Nephron (organoid): ENCODE measurements at regions not wholly inside any gene's neighbourhood (a gene's known extent, or its start where the extent isn't known, plus 50 kb on each side); places are given as distances from the start of the nearest gene placed in this dataset.

Experiments
- H3K27ac Mint-ChIP-seq, 3 experiments: 2 replicates each; pipeline ENCODE4 v1.8.0; 2020; ENCODE audit warnings: mixed read lengths in 3 of 3, mild to moderate bottlenecking in 2 of 3, moderate library complexity in 1 of 3
- H3K27me3 Mint-ChIP-seq: 2 replicates; pipeline ENCODE4 v1.8.0; 2021; ENCODE audit warnings: low read depth, mild to moderate bottlenecking, moderate library complexity, mixed read lengths
- H3K36me3 Mint-ChIP-seq: 2 replicates; pipeline ENCODE4 v1.8.0; 2020; ENCODE audit warnings: low read depth, mixed read lengths
- H3K4me1 Mint-ChIP-seq: 2 replicates; pipeline ENCODE4 v1.8.0; 2020; ENCODE audit warnings: mixed read lengths
- H3K4me3 Mint-ChIP-seq, 3 experiments: 2 replicates each; pipeline ENCODE4 v1.8.0; 2020; ENCODE audit warnings: mild to moderate bottlenecking in 3 of 3, mixed read lengths in 3 of 3, moderate library complexity in 2 of 3
- H3K9me3 Mint-ChIP-seq: 2 replicates; pipeline ENCODE4 v1.8.0; 2020; ENCODE audit warnings: mixed read lengths
- TF ChIP-seq, protein P1 (sequence below), 3 experiments: fragments of 200-600 bp; sonication (generic); IDR thresholded peaks; one replicate each; pipeline ENCODE4 v1.5.0; 2021; ENCODE audit warnings: antibody characterized with exemption in 3 of 3; ENCODE audit not compliant: unreplicated experiment in 3 of 3

- peaks cover 3% of the 10 kb centered on the region for H3K9me3 Mint-ChIP-seq
- no peaks in the 10 kb centered on the region for H3K4me1 Mint-ChIP-seq
- TF ChIP-seq, protein P1, sequence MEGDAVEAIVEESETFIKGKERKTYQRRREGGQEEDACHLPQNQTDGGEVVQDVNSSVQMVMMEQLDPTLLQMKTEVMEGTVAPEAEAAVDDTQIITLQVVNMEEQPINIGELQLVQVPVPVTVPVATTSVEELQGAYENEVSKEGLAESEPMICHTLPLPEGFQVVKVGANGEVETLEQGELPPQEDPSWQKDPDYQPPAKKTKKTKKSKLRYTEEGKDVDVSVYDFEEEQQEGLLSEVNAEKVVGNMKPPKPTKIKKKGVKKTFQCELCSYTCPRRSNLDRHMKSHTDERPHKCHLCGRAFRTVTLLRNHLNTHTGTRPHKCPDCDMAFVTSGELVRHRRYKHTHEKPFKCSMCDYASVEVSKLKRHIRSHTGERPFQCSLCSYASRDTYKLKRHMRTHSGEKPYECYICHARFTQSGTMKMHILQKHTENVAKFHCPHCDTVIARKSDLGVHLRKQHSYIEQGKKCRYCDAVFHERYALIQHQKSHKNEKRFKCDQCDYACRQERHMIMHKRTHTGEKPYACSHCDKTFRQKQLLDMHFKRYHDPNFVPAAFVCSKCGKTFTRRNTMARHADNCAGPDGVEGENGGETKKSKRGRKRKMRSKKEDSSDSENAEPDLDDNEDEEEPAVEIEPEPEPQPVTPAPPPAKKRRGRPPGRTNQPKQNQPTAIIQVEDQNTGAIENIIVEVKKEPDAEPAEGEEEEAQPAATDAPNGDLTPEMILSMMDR (IDR thresholded peaks at IDR 0.05; ENCODE audit: unreplicated experiment in 3 of 3): no peak
- no peak overlapping the region for H3K27ac Mint-ChIP-seq
- H3K36me3 Mint-ChIP-seq: no peaks in the 10 kb centered on the region
- H3K4me3 Mint-ChIP-seq: no peak overlapping the region
- no peaks in the 10 kb centered on the region for H3K27me3 Mint-ChIP-seq
These were observed 97.6 kb upstream of the CNTN3 start for GRCh38 chr3:74711913-74712512.

DNA sequence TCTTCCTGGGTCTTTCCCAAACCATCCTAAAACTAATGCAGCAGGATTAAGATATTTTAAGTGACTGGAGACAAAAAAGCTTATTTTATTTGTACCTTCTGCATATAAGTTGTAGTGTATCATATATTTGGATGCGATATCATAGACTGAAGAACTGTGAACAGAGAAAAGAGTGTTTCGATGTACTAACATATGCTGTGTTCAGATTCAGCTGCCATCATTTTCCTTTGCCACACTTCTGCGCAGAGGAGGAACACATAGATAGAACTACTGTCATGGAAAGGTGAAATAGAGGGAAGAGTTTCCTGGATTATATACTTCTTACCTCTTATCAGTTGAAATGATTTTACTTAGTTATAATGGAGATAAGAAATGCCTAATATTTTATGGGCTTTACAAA, 95.5 kb upstream of the CNTN3 start:
- TF ChIP-seq, protein P1 (IDR thresholded peaks at IDR 0.05; ENCODE audit: unreplicated experiment in 3 of 3): no peak
- Mint-ChIP-seq H3K27me3 (no peaks in the 10 kb centered on the region), H3K4me3 (no peak overlapping the region), H3K4me1 (no peaks in the 10 kb centered on the region), H3K27ac (no peak overlapping the region), H3K9me3 (peaks cover 3% of the 10 kb centered on the region), H3K36me3 (no peaks in the 10 kb centered on the region)

- no peaks in the 10 kb centered on the region for H3K9me3 Mint-ChIP-seq
- no peaks in the 10 kb centered on the region for H3K4me1 Mint-ChIP-seq
- TF ChIP-seq, protein P1 (IDR thresholded peaks at IDR 0.05; ENCODE audit: unreplicated experiment in 3 of 3): no peak
- H3K36me3 Mint-ChIP-seq: no peaks in the 10 kb centered on the region
- no peak overlapping the region for H3K4me3 Mint-ChIP-seq
- H3K27ac Mint-ChIP-seq: no peak overlapping the region
- no peaks in the 10 kb centered on the region for H3K27me3 Mint-ChIP-seq
These were observed 79.4 kb upstream of the CNTN3 start for GRCh38 chr3:74693696-74694393.

GRCh38 chr3:74693251-74693650, 78.8 kb upstream of the CNTN3 start:
- Mint-ChIP-seq H3K4me3 (no peak overlapping the region), H3K27ac (no peak overlapping the region), H3K36me3 (no peaks in the 10 kb centered on the region), H3K27me3 (no peaks in the 10 kb centered on the region), H3K4me1 (no peaks in the 10 kb centered on the region), H3K9me3 (peaks cover 3% of the 10 kb centered on the region)
- TF ChIP-seq, protein P1 (IDR thresholded peaks at IDR 0.05; ENCODE audit: unreplicated experiment in 3 of 3): no peak

- H3K27me3 Mint-ChIP-seq: no peaks in the 10 kb centered on the region
- H3K27ac Mint-ChIP-seq: no peak overlapping the region
- no peaks in the 10 kb centered on the region for H3K4me1 Mint-ChIP-seq
- peaks cover 6% of the 10 kb centered on the region for H3K9me3 Mint-ChIP-seq
- no peak overlapping the region for H3K4me3 Mint-ChIP-seq
- TF ChIP-seq, protein P1 (IDR thresholded peaks at IDR 0.05; ENCODE audit: unreplicated experiment in 3 of 3): no peak
- H3K36me3 Mint-ChIP-seq: no peaks in the 10 kb centered on the region
These were observed 77.5 kb upstream of the CNTN3 start for GRCh38 chr3:74691946-74692345.

DNA sequence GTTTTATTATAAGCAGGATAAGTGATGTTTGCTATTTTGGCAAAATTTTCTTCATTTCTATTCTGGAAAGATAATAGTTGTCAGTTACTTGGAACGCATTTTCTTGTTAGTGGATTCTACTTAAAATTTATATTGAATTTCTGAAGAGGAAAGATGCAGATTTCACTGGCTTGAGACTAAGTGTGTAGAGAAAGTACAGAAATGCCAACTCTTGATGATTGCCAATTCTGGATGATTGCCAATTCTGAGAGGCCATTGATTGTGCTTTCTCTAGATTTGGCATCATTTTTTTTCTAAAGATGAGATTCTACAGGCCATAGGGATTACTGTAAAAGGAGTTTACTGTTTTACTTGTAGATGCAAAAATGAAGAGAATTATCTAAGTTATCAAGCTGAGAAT, 58.9 kb upstream of the CNTN3 start:
- no peaks in the 10 kb centered on the region for H3K36me3 Mint-ChIP-seq
- no peaks in the 10 kb centered on the region for H3K4me1 Mint-ChIP-seq
- peaks cover 1% of the 10 kb centered on the region for H3K27me3 Mint-ChIP-seq
- TF ChIP-seq, protein P1 (IDR thresholded peaks at IDR 0.05; ENCODE audit: unreplicated experiment in 3 of 3): no peak
- no peak overlapping the region for H3K27ac Mint-ChIP-seq
- no peaks in the 10 kb centered on the region for H3K9me3 Mint-ChIP-seq
- no peak overlapping the region for H3K4me3 Mint-ChIP-seq
